NCI-H1694 (cell line): ENCODE measurements at regions not wholly inside any gene's neighbourhood (a gene's known extent, or its start where the extent isn't known, plus 50 kb on each side); places are given as distances from the start of the nearest gene placed in this dataset.

Source experiments
- DNase-seq: peaks from one replicate; lab custom pipeline; 2025; lab: John Stamatoyannopoulos, UW

GRCh38 chr11:45062974-45063635 lies 83.3 kb upstream of the PRDM11 start:
- no peak for DNase-seq

DNA sequence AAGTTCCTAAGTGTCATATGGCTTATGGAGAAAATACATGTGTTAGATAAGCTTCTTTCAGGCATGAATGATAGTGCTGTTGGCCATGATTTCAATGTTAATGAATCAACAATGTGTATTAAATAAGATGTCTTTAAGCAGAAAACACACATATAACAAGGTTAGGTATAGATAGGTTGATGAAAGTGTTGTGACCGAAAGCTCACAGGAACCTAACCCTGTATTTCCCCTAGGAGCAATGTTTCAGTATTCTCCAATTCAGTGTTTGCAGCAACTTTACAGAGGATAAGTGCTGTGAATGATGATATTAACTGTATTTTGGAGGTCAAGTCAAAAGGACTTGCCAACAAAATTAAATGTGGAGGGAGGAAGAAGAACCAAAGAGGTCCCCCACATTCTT lies 82.8 kb upstream of the PRDM11 start:
- no peak for DNase-seq

GRCh38 chr11:45067966-45068365 lies 78.5 kb upstream of the PRDM11 start:
- no peak for DNase-seq

GRCh38 chr11:45071232-45071631 lies 75.2 kb upstream of the PRDM11 start:
- DNase-seq = no peak

DNA sequence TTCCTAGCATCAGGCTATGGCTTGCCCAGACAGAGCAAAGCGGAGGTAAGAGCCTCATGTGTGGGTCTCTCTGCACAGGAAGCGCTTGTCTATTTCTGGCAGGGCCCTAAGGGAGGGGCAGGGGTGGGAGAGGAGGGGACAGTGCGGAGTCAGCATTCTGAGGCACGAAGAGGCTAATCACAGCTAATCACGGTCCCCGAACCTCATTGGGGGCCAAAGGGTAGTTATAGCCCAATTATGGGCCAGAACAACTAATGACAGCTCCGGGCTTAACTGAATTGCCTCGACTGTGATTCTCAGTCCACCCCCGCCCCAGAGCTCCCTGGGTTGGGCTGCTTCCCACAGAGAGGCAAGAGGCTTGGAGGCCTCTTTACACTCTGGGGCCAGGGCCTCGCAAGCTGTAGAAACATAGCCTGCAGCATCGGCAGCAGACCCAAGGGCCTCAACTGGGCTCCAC lies 72.7 kb upstream of the PRDM11 start:
- DNase-seq = no peak

GRCh38 chr11:45075519-45075918 lies 70.9 kb upstream of the PRDM11 start:
- DNase-seq = no peak

- DNase-seq = no peak
Observed at GRCh38 chr11:45075952-45076351, 70.5 kb upstream of the PRDM11 start.

DNA sequence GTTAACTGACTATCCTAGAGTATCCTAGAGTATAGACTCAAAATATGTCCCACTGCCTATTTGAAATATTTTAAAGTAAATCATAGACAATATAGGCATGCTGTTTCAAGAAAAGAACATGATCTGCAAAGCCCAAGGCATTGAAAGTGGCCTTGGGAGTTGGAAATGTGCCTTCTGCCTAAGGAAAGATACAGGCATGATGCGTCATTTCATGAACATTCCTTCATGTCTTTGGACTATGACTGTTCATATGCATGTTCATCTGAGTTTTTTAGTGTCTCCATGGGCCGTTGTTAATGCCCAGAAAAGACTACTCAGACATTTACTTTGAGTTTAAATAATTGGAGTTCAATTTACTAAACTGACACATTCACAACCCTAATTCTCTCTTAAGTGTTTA lies 69.7 kb upstream of the PRDM11 start:
- no peak for DNase-seq

DNA sequence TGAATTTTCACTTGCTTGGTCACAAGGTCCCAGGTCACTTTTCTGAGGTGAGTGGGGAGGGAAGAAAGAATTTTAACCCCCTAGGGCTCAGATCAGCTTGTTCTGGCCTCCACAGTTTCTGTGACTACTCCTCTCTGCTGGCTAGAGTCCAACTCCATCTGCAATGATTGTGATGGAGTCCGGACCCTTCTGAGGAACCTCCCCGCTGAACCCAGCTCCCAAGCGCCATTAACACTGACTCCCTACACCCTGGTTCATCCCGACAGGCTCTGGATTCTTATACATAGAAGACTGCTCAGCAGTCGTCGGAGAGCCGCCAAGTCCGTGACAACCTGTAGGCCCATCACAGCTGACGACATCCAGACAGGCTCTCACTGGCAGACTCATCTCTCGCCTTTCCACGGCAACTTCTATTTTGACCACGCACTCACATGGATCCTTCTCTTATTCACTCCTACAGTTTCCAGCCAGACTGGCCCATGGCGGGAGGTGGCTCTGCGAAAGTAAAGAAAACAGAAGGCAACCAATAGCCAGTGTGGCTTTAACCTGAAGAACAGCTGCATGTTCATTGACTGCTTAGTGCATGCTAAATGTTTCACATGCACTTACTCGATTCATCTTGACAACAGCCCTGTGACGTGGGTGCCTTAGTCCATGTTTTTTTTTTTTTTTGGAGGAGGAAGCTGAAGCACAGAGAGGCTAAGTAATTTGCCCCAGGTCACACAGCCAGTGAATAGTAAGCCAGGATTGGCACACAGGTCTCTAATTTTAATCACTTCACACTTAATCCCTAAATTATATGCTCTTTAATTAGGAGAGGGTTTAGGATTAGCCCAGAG lies 68.0 kb upstream of the PRDM11 start:
- DNase-seq = no peak

DNA sequence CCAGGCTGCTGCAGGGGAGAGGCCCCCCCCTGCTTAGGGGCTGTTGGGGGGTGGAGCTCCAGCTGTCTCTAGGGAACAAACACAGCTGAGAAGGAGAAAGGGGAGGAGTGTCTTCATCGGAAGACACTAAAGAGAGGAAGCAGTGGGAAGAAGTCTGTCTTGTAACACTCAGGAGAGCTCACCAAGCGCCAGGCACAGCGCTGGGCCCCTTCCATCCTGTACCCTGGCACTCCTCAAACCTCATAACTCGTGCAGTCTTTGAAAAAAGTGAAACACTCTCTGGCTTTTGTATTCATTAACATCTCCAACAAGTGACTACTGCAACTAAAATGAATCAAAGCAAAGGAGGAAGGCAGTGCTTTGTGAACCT lies 67.4 kb upstream of the PRDM11 start:
- DNase-seq = no peak

DNA sequence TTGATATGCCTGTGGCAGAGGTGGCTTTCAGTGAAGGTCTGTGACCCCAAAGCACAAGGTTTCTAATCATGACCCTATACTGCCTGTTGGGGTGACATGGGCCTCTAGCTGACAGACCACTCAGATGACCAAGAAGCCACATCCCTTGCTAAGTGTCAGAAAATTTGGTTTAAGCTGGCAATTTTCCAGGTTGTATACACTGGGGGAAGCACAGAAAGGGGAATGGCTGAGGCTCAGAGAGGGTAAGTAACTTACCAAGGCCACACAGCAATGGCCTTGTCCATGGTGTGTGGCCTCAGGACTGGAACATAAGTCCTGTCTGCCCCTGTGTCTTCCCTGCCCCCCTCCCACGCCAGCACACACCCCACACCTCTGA lies 66.9 kb upstream of the PRDM11 start:
- DNase-seq = no peak

GRCh38 chr11:45079943-45080719 lies 66.3 kb upstream of the PRDM11 start:
- no peak for DNase-seq

- no peak for DNase-seq
Observed at GRCh38 chr11:45082744-45083543, 63.5 kb upstream of the PRDM11 start.

- DNase-seq = peak; percentile 28
Observed at GRCh38 chr11:45083544-45084087, 62.8 kb upstream of the PRDM11 start.

DNA sequence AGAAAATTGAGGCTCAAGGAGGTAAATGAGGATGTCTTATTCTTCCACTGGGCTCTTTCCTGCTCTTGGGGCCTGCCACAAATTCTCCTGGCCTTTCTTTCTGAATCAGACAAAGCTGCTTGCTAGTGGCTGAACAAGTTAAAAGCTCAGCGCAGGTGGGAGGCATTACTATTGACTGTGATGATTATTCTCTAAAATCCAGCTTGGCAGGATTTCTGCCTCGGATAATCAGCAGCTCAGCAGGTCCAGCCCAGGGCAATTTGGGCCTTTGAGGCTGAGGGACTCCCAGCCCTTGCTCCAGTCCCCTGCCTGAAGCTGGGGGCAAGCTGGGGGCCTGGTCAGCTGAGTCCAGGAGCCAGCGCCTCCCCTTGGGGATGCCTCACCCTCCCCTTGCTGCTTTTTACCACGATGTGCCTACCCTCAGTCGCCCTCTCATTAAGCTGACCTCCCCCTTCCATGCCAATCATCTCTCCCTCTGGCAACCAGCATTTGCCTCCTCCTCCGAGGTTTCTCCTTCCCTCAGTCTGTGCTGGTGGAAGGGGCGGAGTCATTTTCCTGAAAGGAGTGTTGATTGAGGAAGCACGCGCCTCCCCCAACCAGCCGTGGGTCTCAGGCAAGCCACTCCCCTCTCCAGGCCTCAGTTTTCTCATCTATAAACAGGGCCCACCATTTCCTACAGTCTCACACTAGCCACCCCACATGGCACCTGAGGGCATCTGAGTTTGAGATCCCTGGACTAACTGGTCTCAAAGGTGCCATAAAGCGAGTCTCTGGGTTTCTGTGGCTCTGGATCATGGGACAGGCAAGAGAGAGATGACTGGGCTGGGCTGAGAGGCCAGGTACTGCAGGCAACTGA lies 60.6 kb upstream of the PRDM11 start:
- no peak for DNase-seq

- DNase-seq = no peak
Observed at GRCh38 chr11:45086526-45086925, 59.9 kb upstream of the PRDM11 start.

- no peak for DNase-seq
Observed at GRCh38 chr11:45087086-45087899, 59.1 kb upstream of the PRDM11 start.

- DNase-seq = no peak
Observed at GRCh38 chr11:45087900-45088160, 58.6 kb upstream of the PRDM11 start.

DNA sequence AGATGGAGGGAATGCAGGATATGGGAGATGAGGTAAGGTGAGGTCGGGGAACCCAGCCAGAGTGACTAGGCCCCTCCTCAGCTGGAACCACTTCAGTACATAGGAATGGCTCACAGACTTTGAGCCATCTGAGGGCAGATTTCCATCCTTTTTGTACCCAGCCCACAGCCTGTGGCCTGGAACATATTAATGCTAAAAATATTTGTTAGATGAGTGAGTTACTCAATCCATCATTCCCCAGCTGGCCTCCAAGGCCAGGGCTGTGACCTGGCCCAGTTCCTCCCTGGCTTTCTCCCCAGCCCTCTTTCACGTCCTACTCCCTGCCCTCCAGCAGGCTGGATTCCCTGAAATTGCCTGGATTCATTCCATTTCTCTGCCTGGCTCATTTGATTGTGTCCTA lies 57.2 kb upstream of the PRDM11 start:
- no peak for DNase-seq
